HCT116 (cell line): ENCODE measurements at regions not wholly inside any gene's neighbourhood (a gene's known extent, or its start where the extent isn't known, plus 50 kb on each side); places are given as distances from the start of the nearest gene placed in this dataset.

Experiments used
- ATAC-seq: fragments of 200-7000 bp; cut with Tn5 transposase; 2 replicates; pipeline ENCODE4 v1.9.1; 2020; ENCODE audit warnings: mild to moderate bottlenecking, moderate library complexity
- BruUV-seq: library from RNA; stranded (reverse); fragments of 400-500 nt; replicated peaks from 2 replicates; lab custom pipeline; 2021; lab: Mats Ljungman, UMichigan
- CTCF ChIA-PET: fragments of 300-600 bp; sonication (Branson Sonifier 250); formaldehyde crosslinking; loops from one replicate; lab custom pipeline; 2021; ENCODE audit warnings: antibody characterized with exemption; lab: Charles Lee
- POLR2A ChIA-PET: fragments of 300-600, 350-600 bp; sonication (Branson Sonifier 250); formaldehyde crosslinking; loops from one replicate; lab custom pipeline; 2021; ENCODE audit warnings: antibody characterized with exemption; lab: Charles Lee
- RAD21 ChIA-PET, 2 experiments: fragments of 300-600 bp; sonication (Branson Sonifier 250); formaldehyde crosslinking; loops; one replicate each; lab custom pipeline; 2023; ENCODE audit warnings: low total read pairs in 2 of 2; ENCODE audit not compliant: uncharacterized antibody in 2 of 2, unreplicated experiment in 2 of 2, low non-redundant PET in 1 of 2; lab: Charles Lee
- DNase-seq: peaks from one replicate; pipeline ENCODE4 v3.0.0-alpha.2; 2010; ENCODE audit warnings: low read depth, low spot score
- H2AFZ ChIP-seq: fragments of 200-600 bp; shearing (Covaris generic), sonication (generic); 2 replicates; pipeline ENCODE4 v1.6.1; 2017; ENCODE audit warnings: low read depth, mixed run types, mixed read lengths, antibody characterized with exemption, low read length; ENCODE audit not compliant: poor library complexity, severe bottlenecking
- H3K27ac ChIP-seq: 2 replicates; pipeline ENCODE4 v1.5.1; 2012; ENCODE audit warnings: low read depth, low read length
- H3K27me3 ChIP-seq: fragments of 200-600 bp; sonication (generic); 2 replicates; pipeline ENCODE4 v1.6.1; 2016; ENCODE audit warnings: mixed run types, low read length, mixed read lengths; ENCODE audit not compliant: insufficient read depth
- H3K36me3 ChIP-seq, 2 experiments: fragments of 200-500 bp in 1 of 2; fragments of 200-600 bp in 1 of 2; sonication (Bioruptor generic) in 1 of 2; sonication (generic) in 1 of 2; 2 replicates each; pipeline versions ENCODE4 v1.5.1 to v1.6.1; 2014 to 2016; ENCODE audit warnings: low read length in 2 of 2, inconsistent platforms in 1 of 2, mixed read lengths in 1 of 2, mixed run types in 1 of 2; ENCODE audit not compliant: insufficient read depth in 2 of 2, control insufficient read depth in 1 of 2
- H3K4me1 ChIP-seq, 2 experiments: fragments of 200-600 bp in 1 of 2; sonication (generic) in 1 of 2; 2 replicates each; pipeline versions ENCODE4 v1.5.1 to v1.6.1; 2012 to 2017; ENCODE audit warnings: low read length in 2 of 2, inconsistent platforms in 1 of 2, mild to moderate bottlenecking in 1 of 2, mixed read lengths in 1 of 2, mixed run types in 1 of 2, moderate library complexity in 1 of 2; ENCODE audit not compliant: insufficient read depth in 2 of 2, control insufficient read depth in 1 of 2
- H3K4me2 ChIP-seq: fragments of 200-600 bp; sonication (generic); 2 replicates; pipeline ENCODE4 v1.6.1; 2017; ENCODE audit warnings: mixed run types, low read length, mixed read lengths
- H3K4me3 ChIP-seq, 2 experiments: fragments of 200-600 bp in 1 of 2; sonication (generic) in 1 of 2; replicated peaks in 1 of 2; 2 replicates each; pipeline ENCODE4 v1.5.1; 2011 to 2016; ENCODE audit warnings: low read length in 2 of 2, control low read depth in 1 of 2, low read depth in 1 of 2, mild to moderate bottlenecking in 1 of 2, mixed read lengths in 1 of 2, mixed run types in 1 of 2
- H3K79me2 ChIP-seq: fragments of 200-600 bp; sonication (generic); 2 replicates; pipeline ENCODE4 v1.6.1; 2017; ENCODE audit warnings: mild to moderate bottlenecking, mixed run types, low read length, moderate library complexity, mixed read lengths; ENCODE audit not compliant: insufficient read depth
- H3K9ac ChIP-seq: fragments of 200-600 bp; sonication (generic); 2 replicates; pipeline ENCODE4 v1.6.1; 2016; ENCODE audit warnings: low read length, mixed read lengths
- H3K9me2 ChIP-seq: fragments of 200-600 bp; sonication (generic), shearing (Covaris generic); 2 replicates; pipeline ENCODE4 v1.6.1; 2017; ENCODE audit warnings: mixed run types, mild to moderate bottlenecking, moderate library complexity; ENCODE audit not compliant: insufficient read depth
- H3K9me3 ChIP-seq, 2 experiments: fragments of 200-500 bp in 1 of 2; fragments of 200-600 bp in 1 of 2; sonication (Bioruptor generic) in 1 of 2; sonication (generic) in 1 of 2; 2 replicates each; pipeline ENCODE4 v1.6.1; 2014 to 2017; ENCODE audit warnings: low read length in 2 of 2, mixed read lengths in 2 of 2, inconsistent platforms in 1 of 2, low read depth in 1 of 2, mild to moderate bottlenecking in 1 of 2, mixed run types in 1 of 2, moderate library complexity in 1 of 2; ENCODE audit not compliant: control insufficient read depth in 1 of 2, insufficient read depth in 1 of 2
- H4K20me1 ChIP-seq: fragments of 200-600 bp; sonication (generic), shearing (Covaris generic); 2 replicates; pipeline ENCODE4 v1.6.1; 2017; ENCODE audit warnings: mixed run types, mild to moderate bottlenecking, moderate library complexity; ENCODE audit not compliant: insufficient read depth
- EZH2phosphoT487 ChIP-seq: fragments of 200-600 bp; IDR thresholded peaks from 2 replicates; pipeline ENCODE4 v1.6.1; 2018; ENCODE audit warnings: antibody characterized with exemption, borderline replicate concordance
- FOSL1 ChIP-seq: IDR thresholded peaks from 2 replicates; pipeline ENCODE4 v1.6.1; 2012; ENCODE audit warnings: low read depth
- RAD21 ChIP-seq: IDR thresholded peaks from 2 replicates; pipeline ENCODE4 v1.6.1; 2012; ENCODE audit warnings: low read depth, mild to moderate bottlenecking
- SRF ChIP-seq: IDR thresholded peaks from 2 replicates; pipeline ENCODE4 v1.6.1; 2012; ENCODE audit warnings: low read depth
- ZFX ChIP-seq: fragments of 450-650 bp; IDR thresholded peaks from 2 replicates; pipeline ENCODE4 v1.6.1; 2017
- intact Hi-C: fragments of 100-400 bp; cut with micrococcal nuclease; formaldehyde crosslinking; loops from 2 replicates; pipeline ENCODE4 v1.10.0; 2022
- TF ChIP-seq, protein P1 (sequence below), 3 experiments: fragments of 200-600 bp in 1 of 3; sonication (generic) in 1 of 3; IDR thresholded peaks in 2 of 3; conservative IDR thresholded peaks in 1 of 3; 2 replicates each; pipeline ENCODE4 v1.5.1; 2012 to 2017; ENCODE audit warnings: low read depth in 2 of 3, low read length in 2 of 3, antibody characterized with exemption in 1 of 3, borderline replicate concordance in 1 of 3, control low read depth in 1 of 3, mild to moderate bottlenecking in 1 of 3, mixed read lengths in 1 of 3, mixed run types in 1 of 3, moderate library complexity in 1 of 3; ENCODE audit not compliant: insufficient read depth in 1 of 3
- TF ChIP-seq, protein P2 (sequence below): IDR thresholded peaks from 2 replicates; pipeline ENCODE4 v1.6.1; 2012; ENCODE audit warnings: low read depth

DNA sequence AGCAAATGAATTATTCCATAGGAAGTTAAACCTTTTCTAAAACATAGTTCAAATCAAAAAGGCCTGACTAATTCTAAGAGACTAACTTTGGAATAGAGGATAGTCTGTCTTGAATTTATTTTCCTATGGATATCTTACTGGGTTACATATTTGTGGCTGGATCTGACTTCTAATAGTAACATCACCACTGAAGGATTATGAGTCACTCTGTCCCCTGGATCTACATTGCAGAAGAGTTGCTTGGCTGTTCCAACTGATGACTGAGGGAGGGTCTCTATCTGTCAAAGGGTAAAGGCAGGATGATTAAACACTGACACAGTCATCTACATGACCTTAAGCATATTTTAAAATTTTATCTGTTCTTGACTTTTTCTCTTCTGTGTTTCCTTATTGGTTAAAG lies 119.6 kb upstream of the FST start:
- Histone ChIP-seq H4K20me1 (no peaks in the 10 kb centered on the region), H3K9me3 (no peaks in the 10 kb centered on the region), H3K27me3 (no peaks in the 10 kb centered on the region), H3K4me1 (peaks cover 0 to 6% of the 10 kb centered on the region in 2 experiments; a peak in 1 of 4 replicates), H3K27ac (no peak overlapping the region), H3K36me3 (no peaks in the 10 kb centered on the region), H3K9me2 (no peaks in the 10 kb centered on the region), H3K79me2 (no peaks in the 10 kb centered on the region), H2AFZ (no peak overlapping the region), H3K4me2 (no peak overlapping the region), H3K4me3 (no peak overlapping the region), H3K9ac (no peak overlapping the region)
- CTCF ChIA-PET = no interaction called here
- no peak for ATAC-seq
- RAD21 ChIA-PET = no interaction called here
- TF ChIP-seq, protein P1, sequence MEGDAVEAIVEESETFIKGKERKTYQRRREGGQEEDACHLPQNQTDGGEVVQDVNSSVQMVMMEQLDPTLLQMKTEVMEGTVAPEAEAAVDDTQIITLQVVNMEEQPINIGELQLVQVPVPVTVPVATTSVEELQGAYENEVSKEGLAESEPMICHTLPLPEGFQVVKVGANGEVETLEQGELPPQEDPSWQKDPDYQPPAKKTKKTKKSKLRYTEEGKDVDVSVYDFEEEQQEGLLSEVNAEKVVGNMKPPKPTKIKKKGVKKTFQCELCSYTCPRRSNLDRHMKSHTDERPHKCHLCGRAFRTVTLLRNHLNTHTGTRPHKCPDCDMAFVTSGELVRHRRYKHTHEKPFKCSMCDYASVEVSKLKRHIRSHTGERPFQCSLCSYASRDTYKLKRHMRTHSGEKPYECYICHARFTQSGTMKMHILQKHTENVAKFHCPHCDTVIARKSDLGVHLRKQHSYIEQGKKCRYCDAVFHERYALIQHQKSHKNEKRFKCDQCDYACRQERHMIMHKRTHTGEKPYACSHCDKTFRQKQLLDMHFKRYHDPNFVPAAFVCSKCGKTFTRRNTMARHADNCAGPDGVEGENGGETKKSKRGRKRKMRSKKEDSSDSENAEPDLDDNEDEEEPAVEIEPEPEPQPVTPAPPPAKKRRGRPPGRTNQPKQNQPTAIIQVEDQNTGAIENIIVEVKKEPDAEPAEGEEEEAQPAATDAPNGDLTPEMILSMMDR (IDR thresholded peaks at IDR 0.05 in 2 of 3, conservative IDR thresholded peaks at IDR 0.05 in 1 of 3; ENCODE audit: borderline replicate concordance in 1 of 3, insufficient read depth in 1 of 3, low read depth in 2 of 3, low read length in 2 of 3) = no peak
- TF ChIP-seq RAD21 (no peak), FOSL1 (peak; percentile 36; the same call in 1 of the 2 replicates), SRF (no peak), ZFX (no peak), EZH2phosphoT487 (no peak)
- TF ChIP-seq, protein P2, sequence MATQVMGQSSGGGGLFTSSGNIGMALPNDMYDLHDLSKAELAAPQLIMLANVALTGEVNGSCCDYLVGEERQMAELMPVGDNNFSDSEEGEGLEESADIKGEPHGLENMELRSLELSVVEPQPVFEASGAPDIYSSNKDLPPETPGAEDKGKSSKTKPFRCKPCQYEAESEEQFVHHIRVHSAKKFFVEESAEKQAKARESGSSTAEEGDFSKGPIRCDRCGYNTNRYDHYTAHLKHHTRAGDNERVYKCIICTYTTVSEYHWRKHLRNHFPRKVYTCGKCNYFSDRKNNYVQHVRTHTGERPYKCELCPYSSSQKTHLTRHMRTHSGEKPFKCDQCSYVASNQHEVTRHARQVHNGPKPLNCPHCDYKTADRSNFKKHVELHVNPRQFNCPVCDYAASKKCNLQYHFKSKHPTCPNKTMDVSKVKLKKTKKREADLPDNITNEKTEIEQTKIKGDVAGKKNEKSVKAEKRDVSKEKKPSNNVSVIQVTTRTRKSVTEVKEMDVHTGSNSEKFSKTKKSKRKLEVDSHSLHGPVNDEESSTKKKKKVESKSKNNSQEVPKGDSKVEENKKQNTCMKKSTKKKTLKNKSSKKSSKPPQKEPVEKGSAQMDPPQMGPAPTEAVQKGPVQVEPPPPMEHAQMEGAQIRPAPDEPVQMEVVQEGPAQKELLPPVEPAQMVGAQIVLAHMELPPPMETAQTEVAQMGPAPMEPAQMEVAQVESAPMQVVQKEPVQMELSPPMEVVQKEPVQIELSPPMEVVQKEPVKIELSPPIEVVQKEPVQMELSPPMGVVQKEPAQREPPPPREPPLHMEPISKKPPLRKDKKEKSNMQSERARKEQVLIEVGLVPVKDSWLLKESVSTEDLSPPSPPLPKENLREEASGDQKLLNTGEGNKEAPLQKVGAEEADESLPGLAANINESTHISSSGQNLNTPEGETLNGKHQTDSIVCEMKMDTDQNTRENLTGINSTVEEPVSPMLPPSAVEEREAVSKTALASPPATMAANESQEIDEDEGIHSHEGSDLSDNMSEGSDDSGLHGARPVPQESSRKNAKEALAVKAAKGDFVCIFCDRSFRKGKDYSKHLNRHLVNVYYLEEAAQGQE = no peak
- peak; percentile 4 for DNase-seq
- no TSS peak for BruUV-seq
- POLR2A ChIA-PET = no interaction called here
- intact Hi-C loops = no loop called here
